HG02973 (cell line): ENCODE measurements at regions not wholly inside any gene's neighbourhood (a gene's known extent, or its start where the extent isn't known, plus 50 kb on each side); places are given as distances from the start of the nearest gene placed in this dataset.

Source experiments
- ATAC-seq: cut with Tn5 transposase; IDR thresholded peaks from one replicate; pipeline ENCODE4 v1.9.1; 2021; ENCODE audit warnings: moderate library complexity; ENCODE audit not compliant: unreplicated experiment

DNA sequence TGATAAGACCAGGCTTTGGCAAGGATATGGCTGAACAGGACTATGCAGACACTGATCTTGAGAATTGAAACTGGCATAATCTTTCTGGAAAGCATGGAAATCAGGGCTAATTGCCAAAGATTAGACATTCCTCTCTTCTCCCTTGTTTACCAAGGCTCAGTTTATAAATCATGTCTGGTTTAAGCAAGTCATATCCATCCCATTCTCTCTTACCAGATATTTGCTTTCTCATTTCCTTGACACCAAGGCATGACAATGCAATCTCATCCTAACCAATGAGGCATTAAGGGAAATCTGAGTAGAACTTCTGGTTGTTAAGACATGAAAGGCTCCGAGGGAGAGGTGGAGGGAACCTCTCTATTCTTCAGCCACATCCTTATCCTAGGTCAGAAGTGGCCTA is 110.3 kb upstream of the CEP85L start:
- ATAC-seq: no peak

DNA sequence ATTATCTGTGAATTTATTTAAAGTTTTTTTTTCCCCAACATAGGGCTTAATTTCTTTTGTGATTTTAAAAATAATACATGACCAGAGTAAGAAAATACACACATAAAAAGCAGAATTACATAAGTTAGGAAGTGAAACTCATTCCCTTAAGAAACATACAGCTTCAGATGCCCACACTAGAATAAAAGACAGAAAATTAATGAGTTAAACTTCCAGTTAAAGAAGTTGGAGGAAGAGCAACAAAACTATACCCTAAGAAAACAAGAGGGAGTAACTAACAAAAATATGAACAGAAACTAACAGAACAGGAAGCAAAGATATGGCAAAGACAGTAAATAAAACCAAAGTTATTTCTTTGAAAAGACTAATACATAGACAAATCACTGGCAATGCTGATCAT is 107.6 kb upstream of the CEP85L start:
- no peak for ATAC-seq

DNA sequence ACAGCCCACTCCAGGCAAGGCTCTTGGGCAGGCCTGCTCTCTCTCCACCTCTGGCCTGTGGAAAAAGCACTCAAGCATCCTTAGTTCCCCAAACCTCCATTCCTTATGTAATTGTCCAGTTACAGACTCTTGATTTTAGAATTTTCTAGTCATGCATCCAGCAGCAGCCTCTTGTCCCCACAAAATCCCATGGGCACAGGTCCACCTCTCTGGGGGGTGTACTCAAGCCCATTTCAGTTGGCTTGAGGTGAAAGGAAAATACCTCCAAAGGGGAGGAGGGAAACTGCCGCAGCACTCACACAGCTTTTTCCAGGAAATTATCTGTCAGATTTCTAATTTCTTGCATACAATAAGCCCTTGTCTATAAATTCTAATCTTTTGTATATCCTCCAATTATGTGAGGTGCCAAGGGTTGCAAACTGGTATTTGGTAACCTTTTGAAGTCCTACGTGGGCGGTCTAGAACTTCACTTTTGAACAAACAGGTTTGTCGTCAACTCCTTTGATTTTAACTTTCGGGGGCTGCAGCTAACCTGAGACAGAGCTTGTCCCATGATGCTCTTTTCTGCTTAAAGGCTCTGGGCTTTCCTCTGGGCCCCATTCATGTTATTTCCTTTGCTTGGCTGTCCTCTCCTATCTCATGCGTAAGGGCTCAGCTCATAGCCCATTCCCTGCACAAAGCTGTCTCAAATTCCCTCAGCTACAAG is 104.7 kb upstream of the CEP85L start:
- ATAC-seq: no peak

DNA sequence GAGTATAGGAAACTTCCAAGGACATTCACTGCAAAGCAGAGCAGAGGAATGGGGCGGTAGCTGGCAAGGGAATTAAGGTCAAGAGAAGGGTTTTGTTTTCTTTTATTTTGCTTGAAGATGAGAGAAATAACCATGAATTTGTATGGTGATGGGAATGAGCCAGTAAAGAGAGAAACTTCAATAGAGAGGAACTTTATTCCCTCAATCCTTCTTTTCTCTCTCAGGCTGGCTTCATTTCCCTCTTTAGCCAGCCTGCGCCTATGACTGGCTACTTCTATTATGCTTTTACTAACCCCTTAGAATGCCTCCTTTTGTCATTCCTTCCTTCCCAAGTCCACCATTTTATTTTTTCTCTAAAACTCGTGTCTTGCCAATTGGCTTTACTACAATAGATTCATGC is 101.4 kb upstream of the CEP85L start:
- ATAC-seq: no peak

DNA sequence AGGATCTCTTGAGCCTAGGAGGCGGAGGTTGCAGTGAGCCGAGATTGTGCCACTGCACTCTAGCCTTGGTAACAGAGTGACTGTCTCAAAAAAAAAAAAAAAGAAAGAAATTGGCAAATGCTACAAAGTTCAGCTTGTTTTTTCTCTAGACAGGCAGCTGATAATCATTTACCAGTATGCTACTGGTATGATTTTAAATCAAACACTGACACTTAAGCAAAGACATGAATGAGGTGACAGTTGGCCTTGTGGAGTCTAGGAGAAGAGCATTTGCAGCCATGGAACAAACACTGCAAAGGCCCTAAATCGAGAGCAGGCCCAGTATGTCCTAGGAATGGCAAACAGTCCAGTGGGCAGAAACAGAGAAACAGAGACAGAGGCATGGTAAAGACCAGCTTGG is 99.7 kb upstream of the CEP85L start:
- no peak for ATAC-seq

DNA sequence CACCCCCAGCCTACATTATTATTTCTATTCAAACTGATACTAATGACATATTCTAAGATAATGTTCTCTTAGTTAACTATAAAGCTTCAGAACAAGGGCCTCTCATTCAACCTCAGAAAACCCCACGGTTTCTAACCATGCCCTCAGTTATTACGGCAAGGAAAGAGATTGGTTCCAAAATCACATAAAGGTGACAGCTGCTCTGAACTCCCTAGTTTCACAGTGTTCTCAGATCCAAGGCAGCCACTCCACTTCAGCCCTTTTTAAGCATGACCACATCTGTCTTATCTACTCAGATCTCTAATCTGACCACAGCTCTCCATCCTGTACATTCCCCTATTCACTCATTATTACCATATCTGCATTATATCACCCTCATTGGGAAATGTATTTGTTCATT is 98.8 kb upstream of the CEP85L start:
- ATAC-seq: no peak

DNA sequence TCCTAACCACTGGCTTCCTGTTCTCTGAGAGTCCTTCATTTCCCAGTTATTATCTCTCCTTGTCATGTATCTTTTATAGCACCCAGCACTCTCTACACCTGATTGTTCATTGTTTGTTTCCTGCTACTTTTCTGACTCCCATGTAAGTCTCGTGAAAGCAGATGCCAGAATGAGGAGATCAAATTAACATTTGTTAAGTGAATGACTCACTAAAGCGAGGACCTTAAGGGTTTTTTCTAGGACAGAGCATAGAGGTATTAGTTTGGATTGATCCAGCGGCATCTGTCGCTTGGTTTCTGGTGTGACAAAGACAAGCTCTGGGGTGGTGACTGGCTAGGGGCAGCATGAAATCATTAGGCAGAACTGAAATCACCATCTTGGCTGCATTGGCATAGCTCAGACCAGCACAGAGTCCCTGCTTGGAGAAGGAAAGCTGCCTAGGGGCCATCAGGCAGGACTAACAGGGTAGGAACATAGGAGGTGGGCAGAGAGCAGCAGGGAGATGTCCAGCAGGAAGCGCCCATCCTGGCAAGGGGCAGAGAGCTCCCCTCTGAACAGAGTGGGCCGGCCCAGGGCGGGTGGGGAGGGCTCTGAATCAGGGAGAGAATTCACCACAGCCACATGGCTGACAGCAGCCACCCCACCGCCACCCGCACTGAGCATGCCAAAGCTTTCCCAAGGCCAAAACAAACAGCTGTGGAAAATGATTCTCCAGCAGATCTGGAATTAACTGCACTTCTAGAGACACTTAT is 97.1 kb upstream of the CEP85L start:
- no peak for ATAC-seq

DNA sequence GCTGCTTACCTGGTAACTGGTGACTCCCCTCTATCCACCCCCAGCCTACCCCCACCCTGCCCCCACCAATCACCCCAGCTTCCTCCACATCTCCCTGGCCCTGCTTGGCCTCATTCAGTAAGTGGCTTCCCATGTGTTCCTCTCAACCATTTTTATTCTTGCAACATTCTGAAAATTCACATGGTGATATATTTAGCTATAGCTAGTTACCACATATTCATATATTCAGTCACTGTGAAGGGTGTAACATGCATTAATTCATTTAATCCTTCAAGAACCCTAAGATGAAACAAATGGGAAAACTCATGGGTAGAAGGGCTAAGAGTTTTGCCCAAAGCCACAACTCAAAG is 95.4 kb upstream of the CEP85L start:
- no peak for ATAC-seq

DNA sequence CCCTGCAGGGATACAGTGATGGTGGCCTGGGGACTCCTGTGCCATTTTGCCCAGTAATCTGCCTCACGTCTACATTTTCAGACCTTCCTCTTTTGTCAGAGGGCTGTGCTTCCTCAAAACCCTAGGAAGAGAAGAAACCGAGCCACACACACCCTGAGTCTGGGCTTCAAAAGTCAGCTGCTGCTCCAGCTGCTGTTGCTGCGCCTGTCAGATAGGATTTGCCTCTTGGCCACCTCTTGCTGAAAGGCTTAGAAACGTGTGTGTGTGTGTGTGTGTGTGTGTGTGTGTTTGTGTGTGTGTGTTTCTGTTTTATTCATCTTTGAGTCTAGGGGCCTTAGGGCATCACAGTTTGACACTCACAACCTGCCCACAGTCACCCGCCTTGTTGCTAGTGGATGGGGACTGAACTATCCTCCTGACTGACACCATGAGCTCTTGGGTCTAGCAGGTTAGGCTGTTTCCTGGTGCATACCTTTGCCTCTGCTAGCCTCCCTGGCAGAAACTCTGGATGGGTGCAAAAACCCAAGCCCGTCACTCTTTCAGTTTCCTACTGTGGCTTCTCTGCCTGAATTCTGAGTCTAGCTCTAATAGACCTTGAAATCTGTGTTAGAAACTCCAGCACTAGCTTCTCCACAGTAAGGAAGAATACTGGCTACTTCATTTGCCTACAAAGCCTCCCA is 94.9 kb upstream of the CEP85L start:
- ATAC-seq: no peak

DNA sequence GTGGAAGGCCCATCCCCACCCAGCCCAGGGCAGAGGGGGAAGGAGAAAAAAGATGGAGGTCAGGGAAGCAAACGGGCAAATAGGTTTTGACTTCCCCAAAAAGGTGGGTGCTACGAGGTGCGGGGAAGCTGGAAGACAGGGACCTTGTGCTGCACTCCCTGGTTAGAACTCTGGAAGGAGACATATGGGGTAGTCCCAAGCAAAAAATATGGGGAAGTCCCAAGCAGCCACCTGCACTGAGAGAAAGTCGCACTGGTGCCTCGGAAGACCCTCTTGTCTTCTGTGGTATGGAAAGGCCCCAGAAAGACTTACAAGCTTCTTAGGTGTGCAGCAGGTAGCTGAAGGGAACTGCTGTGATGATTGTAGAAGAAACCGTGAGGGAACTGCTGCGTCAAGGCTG is 93.8 kb upstream of the CEP85L start:
- ATAC-seq: no peak

DNA sequence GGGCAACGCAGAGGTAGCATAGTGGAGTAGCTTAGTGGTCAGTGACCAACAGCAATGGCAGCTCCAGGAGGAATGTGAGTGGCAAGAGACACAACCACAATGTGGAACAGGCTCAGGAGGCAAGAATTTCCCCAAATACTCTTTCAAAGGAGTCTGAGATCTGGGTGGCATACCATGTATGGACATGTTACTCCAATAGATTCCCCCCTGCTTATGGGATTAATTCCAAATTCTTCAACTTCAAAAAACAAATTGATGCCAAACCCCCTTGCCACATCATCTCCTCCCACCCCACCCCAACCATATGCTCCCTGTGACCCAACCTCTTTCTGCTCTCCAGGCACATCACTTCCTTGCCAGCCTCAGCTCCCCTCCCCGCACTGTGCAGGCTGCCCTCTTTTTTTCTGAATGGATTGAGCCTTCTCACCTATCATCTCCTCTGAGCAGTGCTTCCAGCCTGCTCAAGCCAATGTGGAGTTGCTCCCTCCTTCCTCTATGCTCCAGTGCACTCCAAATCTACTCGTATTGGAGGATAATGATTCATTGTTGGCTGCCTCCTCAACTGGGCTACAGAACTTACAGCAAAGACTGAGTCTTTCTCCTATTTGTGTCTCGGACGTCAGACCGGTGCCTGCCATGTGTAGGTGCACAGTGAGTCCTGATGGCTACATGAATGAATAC is 93.0 kb upstream of the CEP85L start:
- ATAC-seq: no peak

DNA sequence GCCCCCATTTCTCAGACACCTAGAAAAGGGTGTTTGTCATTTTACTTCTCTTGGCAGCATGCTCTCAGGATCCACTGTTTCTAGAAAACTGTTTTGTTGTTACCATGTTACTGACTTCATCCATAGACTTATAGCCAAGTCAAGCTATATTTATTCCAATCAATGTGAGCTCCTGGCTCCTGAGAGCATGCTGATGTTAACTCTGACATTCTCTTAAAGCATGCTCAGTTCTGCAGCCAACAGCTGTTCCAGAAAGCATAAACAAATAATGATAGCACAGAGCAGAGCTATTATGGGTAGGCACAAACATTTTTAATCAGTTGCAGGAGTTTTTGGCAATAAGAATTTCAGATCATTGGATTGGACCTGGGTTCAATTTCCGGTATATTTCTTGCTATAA is 92.4 kb upstream of the CEP85L start:
- ATAC-seq: no peak

DNA sequence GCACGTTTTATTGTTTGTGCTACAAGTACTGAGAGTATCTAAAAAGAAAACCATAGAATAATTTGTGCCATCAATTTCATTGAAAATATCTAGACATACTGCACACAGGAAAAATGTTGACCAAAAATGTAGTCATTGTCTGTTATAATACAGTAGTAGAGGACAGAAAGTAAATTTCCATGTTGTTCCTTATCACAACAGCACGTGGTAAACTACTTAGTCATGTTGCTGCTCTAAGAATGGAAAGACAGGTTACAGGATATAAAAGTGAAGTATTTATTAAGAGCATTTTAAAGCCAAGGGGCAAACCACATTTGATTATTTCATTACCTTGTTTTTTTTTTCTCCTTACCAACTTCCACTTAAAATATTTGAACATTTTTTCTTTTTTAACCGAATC is 89.0 kb upstream of the CEP85L start:
- ATAC-seq: no peak

DNA sequence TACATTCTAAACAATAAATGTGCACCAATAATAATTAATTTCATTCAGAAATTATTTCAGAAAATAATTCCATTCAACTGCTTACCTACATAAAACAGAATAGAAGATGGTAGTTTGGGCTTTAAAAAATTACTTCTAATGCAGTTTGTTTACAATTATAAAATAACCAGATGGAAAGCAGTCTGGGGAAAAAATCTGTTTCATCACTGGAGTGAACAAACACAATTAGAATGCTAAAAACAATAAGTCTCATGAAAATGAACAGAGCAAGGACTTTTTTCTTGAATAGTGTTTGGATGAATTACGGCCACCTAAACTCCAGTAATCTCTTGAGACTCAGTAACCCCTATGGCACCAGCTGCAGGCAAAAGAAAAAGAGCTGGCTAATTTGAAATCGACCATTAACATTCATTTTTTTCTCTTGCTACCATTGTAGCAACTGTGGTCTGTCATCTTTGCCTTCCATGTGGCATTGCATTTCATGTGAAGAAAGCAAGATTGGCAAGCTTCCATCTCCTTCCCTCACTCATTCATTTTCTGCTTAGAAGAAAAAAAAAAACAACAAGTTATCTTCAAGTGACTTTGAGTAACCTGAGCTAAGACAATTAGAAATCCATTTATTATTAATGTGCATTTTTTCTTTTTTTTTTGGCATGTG is 88.4 kb upstream of the CEP85L start:
- ATAC-seq: no peak

DNA sequence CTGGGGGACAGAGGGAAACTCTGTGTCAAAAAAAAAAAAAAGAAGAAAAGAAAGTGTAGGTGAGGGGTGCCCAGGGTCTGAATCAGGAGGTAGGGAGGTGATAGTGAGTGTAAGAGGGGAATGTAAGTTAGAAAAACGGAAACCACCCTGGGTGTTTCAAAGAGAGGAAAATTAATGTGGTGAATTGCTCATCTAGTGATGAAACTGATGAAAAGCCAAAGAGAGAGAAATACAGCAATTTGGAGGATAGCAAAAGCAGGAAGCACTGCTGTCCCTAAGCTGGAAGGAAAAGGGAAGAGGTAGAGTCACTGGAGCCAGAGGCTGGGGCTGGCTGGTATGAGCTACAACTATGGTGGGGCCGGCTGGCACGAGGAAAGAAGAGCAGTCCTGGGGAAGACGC is 85.0 kb upstream of the CEP85L start:
- ATAC-seq: no peak

DNA sequence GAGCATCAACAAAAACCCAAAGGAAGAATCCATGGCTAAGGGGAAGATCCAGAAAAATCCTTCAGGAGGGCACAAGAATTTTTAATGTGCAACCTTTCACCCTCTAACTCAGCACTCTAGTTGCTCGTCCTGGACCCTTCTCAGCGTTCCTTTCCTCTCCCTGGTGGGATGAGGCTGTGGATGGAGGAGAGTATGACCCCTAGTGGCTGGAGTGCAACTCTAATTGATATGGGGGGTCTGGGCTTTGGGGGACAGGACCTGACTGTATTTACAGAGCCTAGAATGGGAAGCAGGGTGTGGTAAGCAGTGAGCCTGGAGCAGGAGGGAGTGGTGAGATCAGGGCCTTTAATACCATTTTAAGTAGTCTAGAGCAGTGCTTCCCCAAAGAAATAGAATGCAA is 83.9 kb upstream of the CEP85L start:
- no peak for ATAC-seq

DNA sequence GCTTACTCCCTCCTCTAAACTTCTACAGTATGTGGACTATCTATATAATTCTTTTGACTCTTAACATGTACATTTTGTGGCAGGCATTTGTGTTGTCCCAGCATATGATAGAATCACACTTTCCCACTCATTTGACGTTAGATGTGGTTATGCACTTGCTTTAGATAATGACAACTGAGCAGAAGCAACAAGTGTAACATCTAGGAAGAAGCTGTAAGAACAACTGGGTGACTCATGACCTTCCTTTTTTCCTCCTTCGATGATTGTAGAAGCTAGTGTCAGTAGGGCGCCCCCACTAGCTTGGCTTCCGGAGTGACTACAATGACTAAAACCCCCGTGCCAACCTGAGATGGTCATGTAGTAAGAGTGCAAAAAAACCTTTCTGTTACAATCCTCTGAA is 74.6 kb upstream of the CEP85L start:
- no peak for ATAC-seq

DNA sequence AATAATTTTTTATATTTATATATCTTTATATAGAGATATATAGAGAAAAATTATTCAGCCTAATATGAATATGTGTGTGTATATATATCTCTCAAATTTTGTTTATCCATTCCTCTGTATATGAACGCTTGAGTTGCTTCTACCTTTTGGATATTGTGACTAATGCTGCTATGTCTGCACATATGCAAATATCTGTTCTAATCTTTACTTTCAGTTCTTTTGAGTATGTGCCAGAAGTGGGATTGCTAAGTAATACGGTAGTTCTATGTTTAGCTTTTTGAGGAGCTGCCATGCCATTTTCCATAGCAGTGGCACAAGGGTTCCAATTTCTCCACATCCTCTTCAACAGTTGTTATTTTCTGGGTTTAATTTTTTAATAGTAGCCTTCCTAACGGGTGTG is 72.8 kb upstream of the CEP85L start:
- peak; percentile 91 for ATAC-seq

DNA sequence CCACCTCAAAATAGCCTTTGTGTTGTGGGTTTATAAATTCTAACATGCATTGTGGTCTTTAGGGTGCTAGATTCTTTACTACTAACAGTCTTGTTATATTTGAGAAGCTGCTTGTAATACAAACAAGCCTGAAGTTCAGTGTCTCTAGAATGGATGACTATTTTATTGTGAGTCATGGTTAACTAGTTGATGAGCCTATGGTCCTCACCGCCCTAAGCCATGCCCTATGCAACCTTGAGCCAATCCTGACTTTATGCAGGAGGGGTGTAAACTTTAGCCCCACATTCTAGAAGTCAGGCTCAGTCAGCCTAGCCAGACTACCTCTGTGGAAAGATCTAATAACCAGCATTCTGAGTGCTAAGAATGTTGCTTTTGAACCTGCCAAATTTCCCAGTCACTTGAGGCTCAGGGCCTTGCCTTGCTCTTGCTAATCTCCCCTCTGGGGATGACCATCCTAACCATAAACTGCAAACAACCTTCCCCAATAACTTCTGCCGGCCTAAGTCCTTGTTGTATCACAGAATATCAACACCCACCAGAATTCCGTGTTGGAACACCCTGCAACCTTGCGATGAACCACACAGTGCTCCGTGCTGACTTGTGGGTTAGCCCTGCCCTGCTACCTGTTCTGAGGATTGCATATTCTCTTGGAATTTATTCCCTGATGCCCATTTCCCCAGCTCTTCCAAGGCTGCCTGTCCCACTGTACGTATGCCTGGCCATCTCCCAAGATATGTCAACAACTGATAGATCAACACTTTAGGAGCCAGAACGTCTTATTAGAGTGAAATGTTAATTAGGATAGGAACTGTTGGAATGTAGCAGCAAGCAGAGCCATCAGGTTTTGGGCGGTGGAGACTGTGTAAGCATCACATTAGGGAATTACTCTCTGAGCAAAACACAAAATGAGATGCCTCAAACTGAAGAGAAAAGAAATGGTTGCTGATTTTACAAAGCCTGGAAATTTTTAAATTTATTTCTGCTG is 71.7 kb upstream of the CEP85L start:
- ATAC-seq: no peak

DNA sequence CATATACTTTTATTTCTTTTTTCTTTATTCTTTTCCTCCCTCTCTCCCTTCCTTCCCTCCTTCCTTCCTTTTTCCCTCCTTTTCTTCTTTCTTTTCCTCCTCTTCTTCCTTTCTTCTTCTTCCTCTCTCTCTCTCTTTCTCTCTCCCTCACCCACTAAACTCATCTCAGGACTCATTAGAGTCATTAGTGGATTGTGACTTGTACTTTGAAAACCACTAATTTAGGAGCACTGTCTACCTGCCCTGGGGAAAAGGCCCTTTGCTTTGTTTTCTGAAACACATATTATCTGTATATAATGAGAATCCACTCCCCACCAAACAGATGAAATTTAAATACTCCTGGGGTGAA is 68.7 kb upstream of the CEP85L start:
- ATAC-seq: no peak
